Sigmoid colon (tissue), 6 donors: ENCODE measurements at regions not wholly inside any gene's neighbourhood (a gene's known extent, or its start where the extent isn't known, plus 50 kb on each side); places are given as distances from the start of the nearest gene placed in this dataset.
"Not testable (repeated sequence)": the region's sequence is repeated elsewhere in the genome, so short reads cannot be mapped to it uniquely, and the experiment has no call there.

Experiments
- DNase-seq: peaks from one replicate; pipeline ENCODE4 v3.0.0-alpha.2; 2019
- H3K27ac ChIP-seq, 4 donors: fragments of 200-600 bp; sonication (generic); one replicate each; pipeline ENCODE4 v1.5.1; 2016 to 2019; ENCODE audit warnings: mild to moderate bottlenecking in 1 of 4
- H3K27me3 ChIP-seq, 3 donors: fragments of 200-600 bp; sonication (generic); one replicate each; pipeline ENCODE4 v1.5.1; 2019; ENCODE audit warnings: mild to moderate bottlenecking in 1 of 3
- H3K36me3 ChIP-seq, 4 donors: fragments of 200-600 bp; sonication (generic); one replicate each; pipeline ENCODE4 v1.5.1; 2016 to 2019
- H3K4me1 ChIP-seq, 4 donors: fragments of 200-600 bp; sonication (generic); one replicate each; pipeline ENCODE4 v1.5.1; 2017 to 2019
- H3K4me3 ChIP-seq, 4 donors: fragments of 200-600 bp; sonication (generic); one replicate each; pipeline ENCODE4 v1.5.1; 2017 to 2019; ENCODE audit warnings: mild to moderate bottlenecking in 2 of 4, moderate library complexity in 1 of 4
- H3K9me3 ChIP-seq, 4 donors: fragments of 200-600 bp in 3 of 4; sonication (generic) in 3 of 4; one replicate each; pipeline versions ENCODE4 v1.5.1 to v1.6.1; 2013 to 2019
- EP300 ChIP-seq, 4 donors: sonication (generic); formaldehyde crosslinking; IDR thresholded peaks; one replicate each; pipeline ENCODE4 v1.6.1; 2017; ENCODE audit warnings: antibody characterized with exemption in 4 of 4
- POLR2A ChIP-seq, 2 donors: fragments of 450-650 bp; IDR thresholded peaks; one replicate each; pipeline ENCODE4 v1.6.1; 2016; ENCODE audit warnings: antibody characterized with exemption in 2 of 2, mild to moderate bottlenecking in 2 of 2, moderate library complexity in 2 of 2
- POLR2AphosphoS5 ChIP-seq, 4 donors: sonication (generic); formaldehyde crosslinking; IDR thresholded peaks; one replicate each; pipeline ENCODE4 v1.6.1; 2017; ENCODE audit warnings: antibody characterized with exemption in 4 of 4
- WGBS, 2 donors: extraction: QIAGEN DNeasy Blood & Tissue Kit; methylation state at CpG; one replicate each; pipeline ENCODE4 v1.1.7; 2013; 5-methylcytosine and 5-hydroxymethylcytosine counted together
- intact Hi-C: fragments of 100-400 bp; cut with DNase I; formaldehyde crosslinking; loops from one replicate; pipeline ENCODE4 v1.15.1; 2023
- TF ChIP-seq, protein P1 (sequence below), 4 experiments: fragments of 450-650 bp in 3 of 4; fragments of 200-600 bp in 1 of 4; IDR thresholded peaks; one replicate each; pipeline ENCODE4 v1.5.1; 2016 to 2019; ENCODE audit warnings: antibody characterized with exemption in 4 of 4, mild to moderate bottlenecking in 3 of 4, moderate library complexity in 2 of 4
- donor health status: healthy with polysubstance abuse.
- donor health status: healthy.

GRCh38 chr5:98321361-98321760, 452.1 kb upstream of the RGMB start:
- Histone ChIP-seq H3K4me3 (no peak overlapping the region), H3K27me3 (no peaks in the 10 kb centered on the region), H3K4me1 (no peaks in the 10 kb centered on the region), H3K27ac (no peak overlapping the region), H3K36me3 (no peaks in the 10 kb centered on the region), H3K9me3 (no peaks in the 10 kb centered on the region)
- intact Hi-C loops: no loop called here
- WGBS, 2 donors: 92% methylated on average over 3 of the region's 3 CpGs
- no peak for DNase-seq
- TF ChIP-seq, protein P1, sequence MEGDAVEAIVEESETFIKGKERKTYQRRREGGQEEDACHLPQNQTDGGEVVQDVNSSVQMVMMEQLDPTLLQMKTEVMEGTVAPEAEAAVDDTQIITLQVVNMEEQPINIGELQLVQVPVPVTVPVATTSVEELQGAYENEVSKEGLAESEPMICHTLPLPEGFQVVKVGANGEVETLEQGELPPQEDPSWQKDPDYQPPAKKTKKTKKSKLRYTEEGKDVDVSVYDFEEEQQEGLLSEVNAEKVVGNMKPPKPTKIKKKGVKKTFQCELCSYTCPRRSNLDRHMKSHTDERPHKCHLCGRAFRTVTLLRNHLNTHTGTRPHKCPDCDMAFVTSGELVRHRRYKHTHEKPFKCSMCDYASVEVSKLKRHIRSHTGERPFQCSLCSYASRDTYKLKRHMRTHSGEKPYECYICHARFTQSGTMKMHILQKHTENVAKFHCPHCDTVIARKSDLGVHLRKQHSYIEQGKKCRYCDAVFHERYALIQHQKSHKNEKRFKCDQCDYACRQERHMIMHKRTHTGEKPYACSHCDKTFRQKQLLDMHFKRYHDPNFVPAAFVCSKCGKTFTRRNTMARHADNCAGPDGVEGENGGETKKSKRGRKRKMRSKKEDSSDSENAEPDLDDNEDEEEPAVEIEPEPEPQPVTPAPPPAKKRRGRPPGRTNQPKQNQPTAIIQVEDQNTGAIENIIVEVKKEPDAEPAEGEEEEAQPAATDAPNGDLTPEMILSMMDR (IDR thresholded peaks at IDR 0.05): no peak
- TF ChIP-seq POLR2AphosphoS5 (IDR thresholded peaks at IDR 0.05) (no peak), EP300 (IDR thresholded peaks at IDR 0.05) (no peak), POLR2A (IDR thresholded peaks at IDR 0.05) (no peak)

DNA sequence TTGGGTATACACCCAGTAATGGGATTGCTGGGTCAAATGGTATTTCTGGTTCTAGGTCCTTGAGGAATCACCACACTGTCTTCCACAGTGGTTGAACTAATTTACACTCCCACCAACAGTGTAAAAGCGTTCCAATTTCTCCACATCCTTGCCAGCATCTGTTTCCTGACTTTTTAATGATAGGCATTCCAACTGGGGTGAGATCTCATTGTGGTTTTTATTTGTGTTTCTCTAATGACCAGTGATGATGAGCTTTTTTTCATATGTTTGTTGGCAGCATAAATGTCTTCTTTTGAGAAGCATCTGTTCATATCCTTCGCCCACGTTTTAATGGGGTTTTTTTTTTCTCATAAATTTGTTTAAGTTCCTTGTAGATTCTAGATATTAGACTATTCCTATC, 448.3 kb upstream of the RGMB start:
- H3K36me3 ChIP-seq, intact Hi-C loops, H3K27me3 ChIP-seq, H3K4me3 ChIP-seq, H3K9me3 ChIP-seq, H3K27ac ChIP-seq, H3K4me1 ChIP-seq, DNase-seq: not testable (repeated sequence)
- 83 to 90% methylated on average over 3 of the region's 3 CpGs for WGBS, 2 donors

DNA sequence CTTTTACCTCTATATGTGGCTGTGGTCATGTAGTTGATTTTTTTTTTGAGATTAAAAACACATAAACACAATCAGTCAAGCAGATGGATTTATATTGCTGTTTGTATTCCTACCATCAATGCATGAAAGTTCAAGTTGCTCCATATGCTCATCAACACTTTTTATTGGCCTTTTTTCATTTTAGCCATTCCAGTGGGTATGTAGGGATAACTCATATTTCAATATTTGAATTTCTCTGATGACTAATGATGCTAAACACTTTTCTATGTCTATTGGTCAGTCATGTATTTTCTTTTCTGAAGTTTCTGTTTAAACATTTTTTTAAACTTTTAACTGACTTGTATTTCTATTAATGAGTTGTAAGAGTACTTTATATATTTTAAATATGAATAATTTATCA, 445.4 kb upstream of the RGMB start:
- no peak overlapping the region for H3K27ac ChIP-seq
- H3K36me3 ChIP-seq: no peaks in the 10 kb centered on the region
- H3K4me3 ChIP-seq: no peak overlapping the region
- no peaks in the 10 kb centered on the region for H3K9me3 ChIP-seq
- no peaks in the 10 kb centered on the region for H3K27me3 ChIP-seq
- TF ChIP-seq POLR2A (IDR thresholded peaks at IDR 0.05) (no peak), EP300 (IDR thresholded peaks at IDR 0.05) (no peak), POLR2AphosphoS5 (IDR thresholded peaks at IDR 0.05) (no peak)
- TF ChIP-seq, protein P1 (IDR thresholded peaks at IDR 0.05): no peak
- no peaks in the 10 kb centered on the region for H3K4me1 ChIP-seq
- no peak for DNase-seq
- intact Hi-C loops: no loop called here

- Histone ChIP-seq H3K27me3 (no peaks in the 10 kb centered on the region), H3K4me3 (no peak overlapping the region), H3K4me1 (no peaks in the 10 kb centered on the region), H3K36me3 (no peaks in the 10 kb centered on the region), H3K27ac (no peak overlapping the region), H3K9me3 (no peaks in the 10 kb centered on the region)
- intact Hi-C loops: no loop called here
- TF ChIP-seq EP300 (IDR thresholded peaks at IDR 0.05): no peak
- TF ChIP-seq, protein P1 (IDR thresholded peaks at IDR 0.05): no peak
- TF ChIP-seq POLR2A (IDR thresholded peaks at IDR 0.05): no peak
- no peak for TF ChIP-seq POLR2AphosphoS5 (IDR thresholded peaks at IDR 0.05)
- DNase-seq: no peak
- WGBS, 2 donors: 52 to 85% methylated on average over 1 of the region's 1 CpG
Measured at GRCh38 chr5:98330871-98331270, 442.6 kb upstream of the RGMB start.

DNA sequence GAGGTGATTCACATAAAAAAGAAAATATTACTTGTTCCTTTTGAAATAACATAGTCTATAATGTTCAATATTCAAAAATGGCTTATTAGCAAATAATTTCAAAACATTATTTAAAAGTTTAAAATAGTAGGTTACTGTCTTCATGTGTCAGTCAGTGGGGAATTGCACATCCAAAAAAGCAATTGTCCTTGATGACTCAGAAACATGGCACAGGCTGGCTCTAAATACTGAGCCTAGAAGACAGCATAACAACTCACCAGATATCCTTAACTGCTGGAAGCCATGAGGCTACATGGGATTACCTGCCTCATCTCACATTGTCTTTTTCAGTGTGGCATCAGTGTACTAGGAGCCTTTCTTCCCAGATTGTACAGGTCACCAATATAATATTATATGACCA, 439.5 kb upstream of the RGMB start:
- H3K4me1 ChIP-seq: no peaks in the 10 kb centered on the region
- no peak for DNase-seq
- H3K4me3 ChIP-seq: no peak overlapping the region
- intact Hi-C loops: no loop called here
- no peak overlapping the region for H3K27ac ChIP-seq
- TF ChIP-seq EP300 (IDR thresholded peaks at IDR 0.05) (no peak), POLR2A (IDR thresholded peaks at IDR 0.05) (no peak), POLR2AphosphoS5 (IDR thresholded peaks at IDR 0.05) (no peak)
- TF ChIP-seq, protein P1 (IDR thresholded peaks at IDR 0.05): no peak
- H3K27me3 ChIP-seq: no peaks in the 10 kb centered on the region
- no peaks in the 10 kb centered on the region for H3K9me3 ChIP-seq
- no peaks in the 10 kb centered on the region for H3K36me3 ChIP-seq
